Stimulated activated CD4-positive, alpha-beta T cell treated with anti-CD3 and anti-CD28 coated beads, TNF-alpha, amount 100 ng/mL, for 48 hours (primary cell): ENCODE measurements at regions not wholly inside any gene's neighbourhood (a gene's known extent, or its start where the extent isn't known, plus 50 kb on each side); places are given as distances from the start of the nearest gene placed in this dataset.

ENCODE experiments used
- DNase-seq, 3 donors: peaks; one replicate each; pipeline ENCODE4 v3.0.0-alpha.2; 2020; ENCODE audit warnings: low read depth in 3 of 3

DNA sequence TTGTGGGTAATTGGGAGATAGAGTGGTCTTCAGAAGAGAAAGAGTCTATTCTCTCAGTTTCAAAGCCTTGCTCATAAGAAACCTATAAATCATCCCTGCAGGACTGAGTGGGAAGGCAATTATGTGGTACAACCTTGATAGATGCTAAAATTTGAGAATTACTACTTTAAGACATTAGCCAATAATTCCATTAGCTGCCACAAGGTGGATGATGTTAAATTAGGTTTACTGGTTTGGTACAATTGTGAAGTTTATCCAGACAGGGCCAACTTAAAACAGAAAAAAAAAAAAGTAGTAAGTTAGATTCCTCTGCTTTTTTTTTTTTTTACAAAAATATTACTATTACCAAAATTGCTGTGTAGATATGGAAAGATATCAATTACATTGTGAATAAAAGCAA lies 73.2 kb upstream of the AMOT start:
- no peak for DNase-seq

DNA sequence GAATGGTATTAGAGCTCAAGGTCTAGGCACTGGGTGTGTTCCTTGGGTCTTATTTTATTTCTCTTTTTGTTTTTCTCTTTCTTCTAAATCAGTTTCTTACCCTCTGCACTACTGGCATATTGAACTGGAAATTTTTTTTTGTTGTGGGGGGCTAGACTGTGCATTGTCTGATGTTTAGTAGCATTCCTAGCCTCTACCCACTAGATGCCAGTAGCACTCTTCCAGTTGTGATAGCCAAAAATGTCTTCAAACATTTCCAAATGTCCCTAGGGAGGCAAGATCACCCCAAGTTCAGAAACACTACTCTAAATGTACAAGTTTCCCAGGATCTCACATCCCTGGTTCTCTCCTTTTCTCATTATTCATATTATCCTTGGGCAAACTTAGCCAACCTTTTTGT lies 69.8 kb upstream of the AMOT start:
- no peak for DNase-seq

- DNase-seq = no peak
Measured at GRCh38 chrX:112901869-112902725, 61.5 kb upstream of the AMOT start.

DNA sequence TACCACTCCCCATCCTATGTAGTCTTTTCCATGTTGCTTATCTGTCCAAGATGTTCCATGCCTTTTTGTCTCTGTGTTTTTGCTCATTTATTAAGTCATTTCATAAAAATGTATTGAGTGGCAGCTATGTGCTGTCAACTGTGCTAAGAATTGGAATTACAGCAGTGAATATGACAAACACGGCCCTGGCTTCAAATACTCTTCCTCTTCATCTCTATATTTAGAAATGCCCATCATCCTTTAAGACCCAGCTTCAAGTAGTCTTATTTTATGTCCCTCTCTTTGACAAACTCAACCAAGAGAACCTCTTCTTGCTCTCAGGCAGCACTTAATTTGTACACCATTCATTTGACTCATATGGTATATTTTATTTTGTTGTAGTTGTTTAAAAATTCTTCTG lies 55.4 kb upstream of the AMOT start:
- DNase-seq = no peak
